ENCODE measurements at regions not wholly inside any gene's neighbourhood (a gene's known extent, or its start where the extent isn't known, plus 50 kb on each side); places are given as distances from the start of the nearest gene placed in this dataset.

GRCh38 chr9:84402517-84402916, 62.0 kb upstream of the SLC28A3 start:
- intact Hi-C loops (cut with DNase I; ENCODE audit: low total_unique reads), result no loop called here
- WGBS, 5 donors, result 84 to 97% (median 96%) methylated on average over 4 of the region's 4 CpGs
- Histone ChIP-seq H3K27me3 (no peaks in the 10 kb centered on the region), H3K36me3 (no peaks in the 10 kb centered on the region), H3K4me1 (peaks cover 0 to under 1% (median 0%) of the 10 kb centered on the region in 4 donors), H3K9me3 (no peaks in the 10 kb centered on the region), H3K4me3 (no peak overlapping the region), H3K27ac (no peak overlapping the region)
- DNase-seq, result no peak
- TF ChIP-seq POLR2AphosphoS5 (IDR thresholded peaks at IDR 0.05), result no peak
- no peak for TF ChIP-seq POLR2A (IDR thresholded peaks at IDR 0.05)
- no peak for TF ChIP-seq CTCF (IDR thresholded peaks at IDR 0.05)
- no peak for TF ChIP-seq EP300 (IDR thresholded peaks at IDR 0.05)

- intact Hi-C loops (cut with DNase I; ENCODE audit: low total_unique reads), result no loop called here
- H3K4me3 ChIP-seq, result no peak overlapping the region
- WGBS, 5 donors, result 39 to 62% (median 44%) methylated on average over 3 of the region's 3 CpGs
- no peak overlapping the region for H3K27ac ChIP-seq
- TF ChIP-seq CTCF (IDR thresholded peaks at IDR 0.05), result no peak
- TF ChIP-seq EP300 (IDR thresholded peaks at IDR 0.05), result no peak
- no peak for TF ChIP-seq POLR2AphosphoS5 (IDR thresholded peaks at IDR 0.05)
- no peak for TF ChIP-seq POLR2A (IDR thresholded peaks at IDR 0.05)
- no peaks in the 10 kb centered on the region for H3K36me3 ChIP-seq
- H3K4me1 ChIP-seq, result no peaks in the 10 kb centered on the region
- no peak for DNase-seq
- no peaks in the 10 kb centered on the region for H3K9me3 ChIP-seq
- H3K27me3 ChIP-seq, result no peaks in the 10 kb centered on the region
Measured at GRCh38 chr9:84403288-84403687, 62.7 kb upstream of the SLC28A3 start.

- no peaks in the 10 kb centered on the region for H3K27me3 ChIP-seq
- intact Hi-C loops (cut with DNase I; ENCODE audit: low total_unique reads), result no loop called here
Measured at GRCh38 chr9:84404095-84404686, 63.6 kb upstream of the SLC28A3 start.

GRCh38 chr9:84405667-84406066, 65.1 kb upstream of the SLC28A3 start:
- H3K4me3 ChIP-seq, result no peak overlapping the region
- 88 to 91% (median 90%) methylated on average over 4 of the region's 4 CpGs for WGBS, 5 donors
- intact Hi-C loops (cut with DNase I; ENCODE audit: low total_unique reads), result no loop called here
- no peak overlapping the region for H3K27ac ChIP-seq
- H3K27me3 ChIP-seq, result no peaks in the 10 kb centered on the region
- TF ChIP-seq POLR2A (IDR thresholded peaks at IDR 0.05) (no peak), CTCF (IDR thresholded peaks at IDR 0.05) (no peak), POLR2AphosphoS5 (IDR thresholded peaks at IDR 0.05) (no peak), EP300 (IDR thresholded peaks at IDR 0.05) (no peak)
- DNase-seq, result no peak
- no peaks in the 10 kb centered on the region for H3K36me3 ChIP-seq
- H3K4me1 ChIP-seq, result no peaks in the 10 kb centered on the region
- no peaks in the 10 kb centered on the region for H3K9me3 ChIP-seq

More at GRCh38 chr9:84404095-84404686, 63.6 kb upstream of the SLC28A3 start:
- Histone ChIP-seq H3K9me3 (no peaks in the 10 kb centered on the region), H3K27ac (no peak overlapping the region), H3K4me1 (no peaks in the 10 kb centered on the region), H3K36me3 (no peaks in the 10 kb centered on the region), H3K4me3 (no peak overlapping the region)
- WGBS, 5 donors, result 39 to 49% (median 43%) methylated on average over 8 of the region's 8 CpGs
- peak in 1 of 2 donors; percentile 14 for DNase-seq
- TF ChIP-seq POLR2A (IDR thresholded peaks at IDR 0.05), result no peak
- peak in 2 of 7 experiments; percentile 17 for TF ChIP-seq CTCF (IDR thresholded peaks at IDR 0.05)
